ENCODE measurements at regions not wholly inside any gene's neighbourhood (a gene's known extent, or its start where the extent isn't known, plus 50 kb on each side); places are given as distances from the start of the nearest gene placed in this dataset.

GRCh38 chr14:100639280-100639679 is 52.1 kb upstream of the BEGAIN start:
- TF ChIP-seq REST (IDR thresholded peaks at IDR 0.05; ENCODE audit: insufficient read depth in 1 of 2, low read depth in 2 of 2, low read length in 2 of 2) (no peak), TAF1 (IDR thresholded peaks at IDR 0.05; ENCODE audit: borderline replicate concordance, insufficient read depth, low read length) (no peak), POLR2AphosphoS5 (IDR thresholded peaks at IDR 0.05; ENCODE audit: low read depth, low read length) (no peak), SIN3A (IDR thresholded peaks at IDR 0.05; ENCODE audit: borderline replicate concordance, insufficient read depth, low read length) (no peak)

All from PFSK-1 (cell line).